ENCODE measurements at regions not wholly inside any gene's neighbourhood (a gene's known extent, or its start where the extent isn't known, plus 50 kb on each side); places are given as distances from the start of the nearest gene placed in this dataset.

DNA sequence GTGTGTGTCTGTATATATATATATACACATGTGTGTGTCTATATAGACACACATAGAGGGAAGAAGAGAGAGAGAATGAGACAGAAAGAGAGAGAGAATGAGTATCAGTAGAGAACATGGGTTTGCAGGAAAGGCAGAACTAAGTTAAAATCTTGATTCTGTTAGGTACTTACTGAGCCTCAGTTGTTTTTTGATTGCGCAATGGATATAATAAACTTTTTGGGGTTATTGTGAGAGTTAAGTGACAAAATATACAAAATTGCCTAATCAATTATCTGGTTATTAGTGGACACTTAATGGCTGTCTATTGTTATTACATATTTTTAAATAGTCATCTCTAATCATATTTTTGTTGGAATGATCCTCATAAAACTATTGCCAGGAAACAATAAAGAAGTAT is 169.0 kb downstream of the ETNK1 start:
- no peaks in the 10 kb centered on the region for H3K9me3 Mint-ChIP-seq (ENCODE audit: insufficient read depth)
- no peak overlapping the region for H3K27ac Mint-ChIP-seq
- POLR2A ChIA-PET = no interaction called here
- no peaks in the 10 kb centered on the region for H3K36me3 Mint-ChIP-seq (ENCODE audit: low read depth)
- no peak overlapping the region for H3K4me3 Mint-ChIP-seq
- no peak for DNase-seq
- H3K4me1 Mint-ChIP-seq (ENCODE audit: low read depth) = no peaks in the 10 kb centered on the region
- CTCF ChIA-PET = no interaction called here
- H3K27me3 Mint-ChIP-seq (ENCODE audit: low read depth) = peaks cover 7% of the 10 kb centered on the region
- ATAC-seq = no peak

DNA sequence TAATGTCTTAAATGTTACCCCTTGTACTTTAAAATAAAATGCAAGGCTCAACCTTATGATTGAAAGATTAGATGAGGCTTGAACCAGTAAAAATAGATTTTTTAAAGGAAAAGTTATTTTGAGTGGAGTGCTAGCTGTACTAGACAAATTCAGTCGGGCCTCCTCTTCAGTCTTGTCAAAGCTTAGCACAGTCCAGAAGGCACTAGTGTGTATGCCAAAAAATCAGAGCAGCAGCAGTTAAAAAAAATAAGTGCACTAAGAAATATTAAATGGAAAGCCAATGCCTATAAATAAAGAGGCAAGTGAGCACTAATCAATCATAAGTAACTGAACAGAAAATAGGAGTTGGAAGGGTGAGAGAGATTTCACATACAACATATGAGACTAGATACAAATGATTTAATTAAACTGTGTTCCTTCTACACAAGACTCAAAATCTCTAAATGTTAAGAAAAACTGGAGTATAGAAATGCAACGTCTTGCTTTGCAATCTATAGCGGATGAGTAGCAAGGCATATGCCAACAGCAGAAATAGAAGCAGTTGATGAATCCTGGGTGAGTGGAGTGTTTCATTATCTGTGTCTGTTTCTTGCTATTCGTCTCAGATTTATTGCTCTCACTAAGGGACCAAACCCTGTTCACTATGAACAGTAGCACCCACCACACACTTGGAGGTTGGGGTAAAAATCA is 172.1 kb downstream of the ETNK1 start:
- H3K4me1 Mint-ChIP-seq (ENCODE audit: low read depth) = no peaks in the 10 kb centered on the region
- ChIA-PET POLR2A (no interaction called here), CTCF (no interaction called here)
- ATAC-seq (no peak), DNase-seq (no peak)
- H3K4me3 Mint-ChIP-seq = no peak overlapping the region
- peaks cover 3% of the 10 kb centered on the region for H3K27me3 Mint-ChIP-seq (ENCODE audit: low read depth)
- no peaks in the 10 kb centered on the region for H3K36me3 Mint-ChIP-seq (ENCODE audit: low read depth)
- no peaks in the 10 kb centered on the region for H3K9me3 Mint-ChIP-seq (ENCODE audit: insufficient read depth)
- no peak overlapping the region for H3K27ac Mint-ChIP-seq

DNA sequence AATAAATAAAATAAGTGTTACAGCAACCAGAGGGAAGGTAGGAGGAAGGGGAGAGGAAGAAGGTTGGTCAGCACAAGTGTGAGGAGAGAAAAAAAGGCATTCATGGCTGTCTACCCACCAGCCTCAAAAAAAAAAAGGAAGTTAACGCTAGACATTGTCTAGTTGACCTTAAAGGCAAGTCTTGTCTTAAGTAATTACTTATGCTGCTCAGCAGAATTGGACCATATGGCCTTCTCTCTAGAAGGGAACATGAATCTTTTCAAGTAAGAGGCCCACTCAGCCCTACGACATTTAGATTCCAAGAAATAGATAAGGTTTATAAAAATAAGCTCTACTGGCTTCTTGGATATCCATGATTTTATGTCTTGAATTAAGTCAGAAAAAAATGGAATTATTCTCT is 172.7 kb downstream of the ETNK1 start:
- Mint-ChIP-seq H3K27me3 (ENCODE audit: low read depth) (no peaks in the 10 kb centered on the region), H3K4me1 (ENCODE audit: low read depth) (no peaks in the 10 kb centered on the region), H3K27ac (no peak overlapping the region), H3K9me3 (ENCODE audit: insufficient read depth) (no peaks in the 10 kb centered on the region), H3K36me3 (ENCODE audit: low read depth) (no peaks in the 10 kb centered on the region), H3K4me3 (no peak overlapping the region)
- ChIA-PET CTCF (no interaction called here), POLR2A (no interaction called here)
- no peak for DNase-seq
- ATAC-seq = no peak

DNA sequence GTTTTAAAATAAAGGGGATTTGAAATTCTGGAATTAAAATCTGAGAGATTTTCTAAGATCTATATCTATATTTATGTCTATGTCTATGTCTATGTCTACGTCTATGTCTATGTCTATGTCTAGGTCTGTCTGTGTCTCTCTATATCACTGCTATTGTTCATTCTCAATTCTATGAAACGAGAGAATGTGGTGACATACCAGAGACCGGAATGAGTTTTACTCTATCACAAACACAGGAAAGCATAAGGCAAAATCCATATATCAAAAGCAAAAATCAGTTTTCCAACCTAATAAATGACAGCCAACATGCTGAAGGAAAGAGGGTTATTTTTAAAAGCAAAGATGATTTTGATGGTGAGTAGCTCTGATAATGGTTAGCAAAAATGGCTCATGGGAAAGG is 173.1 kb downstream of the ETNK1 start:
- POLR2A ChIA-PET = no interaction called here
- no peaks in the 10 kb centered on the region for H3K9me3 Mint-ChIP-seq (ENCODE audit: insufficient read depth)
- DNase-seq (no peak), ATAC-seq (no peak)
- H3K27me3 Mint-ChIP-seq (ENCODE audit: low read depth) = no peaks in the 10 kb centered on the region
- H3K27ac Mint-ChIP-seq = no peak overlapping the region
- CTCF ChIA-PET = no interaction called here
- H3K36me3 Mint-ChIP-seq (ENCODE audit: low read depth) = no peaks in the 10 kb centered on the region
- no peaks in the 10 kb centered on the region for H3K4me1 Mint-ChIP-seq (ENCODE audit: low read depth)
- H3K4me3 Mint-ChIP-seq = no peak overlapping the region

DNA sequence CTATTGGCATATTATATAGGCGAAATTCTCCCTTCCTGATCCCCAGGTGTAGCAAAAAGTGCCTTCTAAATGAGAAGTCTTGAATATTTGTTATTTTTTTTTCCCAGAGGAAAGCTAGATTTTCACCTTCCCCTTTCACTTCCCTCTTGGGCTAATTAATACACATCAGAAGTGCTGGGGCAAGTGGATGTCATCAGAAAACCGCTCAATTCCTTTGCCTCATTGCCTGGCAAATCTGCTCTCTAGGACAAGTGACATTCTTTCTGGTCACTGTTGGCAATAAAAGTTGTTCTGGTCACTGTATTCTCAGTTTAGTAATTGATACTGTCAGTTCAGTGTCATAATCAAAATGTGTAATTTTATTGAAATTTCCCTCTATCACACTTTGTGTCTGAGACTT is 174.5 kb downstream of the ETNK1 start:
- Mint-ChIP-seq H3K9me3 (ENCODE audit: insufficient read depth) (no peaks in the 10 kb centered on the region), H3K4me3 (no peak overlapping the region), H3K27ac (no peak overlapping the region), H3K4me1 (ENCODE audit: low read depth) (no peaks in the 10 kb centered on the region), H3K36me3 (ENCODE audit: low read depth) (no peaks in the 10 kb centered on the region), H3K27me3 (ENCODE audit: low read depth) (no peaks in the 10 kb centered on the region)
- no peak for ATAC-seq
- CTCF ChIA-PET = no interaction called here
- no peak for DNase-seq
- POLR2A ChIA-PET = no interaction called here

DNA sequence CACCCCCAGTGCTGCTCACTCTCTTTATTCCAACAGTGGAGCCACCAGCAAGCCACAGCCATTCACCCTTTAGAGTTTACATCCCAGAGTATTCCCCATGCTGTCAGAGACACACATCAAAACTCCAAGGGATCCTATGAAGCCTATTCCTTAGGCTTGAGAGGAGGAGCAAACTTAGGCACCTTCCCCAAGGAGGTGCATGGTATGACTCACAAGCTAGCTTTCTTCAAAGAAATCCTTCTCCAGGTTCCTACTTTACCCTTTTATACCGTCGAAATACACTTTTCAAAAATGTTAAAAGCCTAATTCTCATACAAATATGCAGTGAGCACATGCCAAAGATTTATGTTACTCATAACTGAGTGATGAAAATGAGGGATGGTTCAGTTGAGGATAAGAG is 175.4 kb downstream of the ETNK1 start:
- Mint-ChIP-seq H3K27ac (no peak overlapping the region), H3K4me1 (ENCODE audit: low read depth) (no peaks in the 10 kb centered on the region), H3K4me3 (no peak overlapping the region), H3K9me3 (ENCODE audit: insufficient read depth) (no peaks in the 10 kb centered on the region), H3K27me3 (ENCODE audit: low read depth) (no peaks in the 10 kb centered on the region), H3K36me3 (ENCODE audit: low read depth) (no peaks in the 10 kb centered on the region)
- ATAC-seq (no peak), DNase-seq (no peak)
- POLR2A ChIA-PET = no interaction called here
- CTCF ChIA-PET = no interaction called here

DNA sequence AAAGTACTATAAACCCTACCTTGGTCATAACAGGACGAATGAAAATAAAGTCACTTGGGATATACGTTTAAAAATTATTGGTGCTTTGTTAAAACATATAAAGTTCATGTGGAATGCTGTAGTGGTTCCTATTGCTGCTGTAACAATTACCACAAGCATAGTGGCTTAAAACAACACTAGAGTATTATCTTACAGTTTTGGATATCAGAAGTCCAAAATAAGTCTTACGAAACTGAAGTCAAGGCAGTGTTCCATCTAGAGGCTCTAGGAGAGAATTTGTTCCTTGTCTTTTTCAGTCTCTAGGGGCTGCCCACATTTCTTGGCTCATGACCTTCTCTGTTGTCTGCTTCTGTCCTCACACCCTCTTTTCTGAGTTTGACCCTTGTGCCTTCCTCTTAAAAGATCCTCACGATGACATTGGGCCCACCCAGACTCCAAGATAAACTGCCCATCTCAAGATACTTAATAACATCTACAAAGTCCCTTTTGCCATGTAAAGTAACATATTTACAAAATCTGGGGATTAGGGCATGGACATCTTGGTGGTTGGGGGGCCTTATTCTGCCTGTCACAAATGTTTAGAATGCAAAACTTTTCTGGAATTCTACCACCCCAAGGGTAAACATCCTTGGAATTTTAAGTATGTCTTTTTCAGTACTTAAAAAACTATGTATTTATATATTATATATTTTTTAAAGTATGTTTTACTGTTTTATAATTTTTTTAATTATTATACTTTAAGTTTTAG is 178.1 kb downstream of the ETNK1 start:
- Mint-ChIP-seq H3K27me3 (ENCODE audit: low read depth) (no peaks in the 10 kb centered on the region), H3K36me3 (ENCODE audit: low read depth) (no peaks in the 10 kb centered on the region), H3K4me3 (no peak overlapping the region), H3K4me1 (ENCODE audit: low read depth) (no peaks in the 10 kb centered on the region), H3K27ac (no peak overlapping the region), H3K9me3 (ENCODE audit: insufficient read depth) (no peaks in the 10 kb centered on the region)
- ChIA-PET POLR2A (no interaction called here), CTCF (no interaction called here)
- DNase-seq = no peak
- no peak for ATAC-seq

DNA sequence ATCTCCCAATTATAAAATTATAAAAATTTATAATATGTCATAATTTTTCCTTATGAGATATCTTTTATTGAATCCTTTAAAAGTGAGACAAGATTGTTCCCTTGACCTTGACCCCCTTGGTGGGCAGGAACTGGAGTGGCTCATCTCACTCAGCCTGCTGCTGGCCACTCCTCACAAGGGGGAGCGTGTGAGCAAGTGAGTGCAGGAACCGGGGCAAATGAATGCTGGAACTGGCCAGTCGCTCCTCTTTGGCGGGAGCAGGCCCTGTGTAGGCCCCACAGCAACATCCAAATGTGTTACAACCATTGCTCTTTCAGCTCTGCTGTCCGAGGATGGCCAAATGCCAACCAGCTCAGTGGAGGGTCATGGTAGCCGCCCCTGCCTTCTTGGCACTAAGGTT is 178.8 kb downstream of the ETNK1 start:
- H3K4me3 Mint-ChIP-seq = no peak overlapping the region
- CTCF ChIA-PET = no interaction called here
- H3K27ac Mint-ChIP-seq = no peak overlapping the region
- no peaks in the 10 kb centered on the region for H3K27me3 Mint-ChIP-seq (ENCODE audit: low read depth)
- ATAC-seq (no peak), DNase-seq (no peak)
- no peaks in the 10 kb centered on the region for H3K36me3 Mint-ChIP-seq (ENCODE audit: low read depth)
- H3K9me3 Mint-ChIP-seq (ENCODE audit: insufficient read depth) = no peaks in the 10 kb centered on the region
- H3K4me1 Mint-ChIP-seq (ENCODE audit: low read depth) = no peaks in the 10 kb centered on the region
- POLR2A ChIA-PET = no interaction called here

DNA sequence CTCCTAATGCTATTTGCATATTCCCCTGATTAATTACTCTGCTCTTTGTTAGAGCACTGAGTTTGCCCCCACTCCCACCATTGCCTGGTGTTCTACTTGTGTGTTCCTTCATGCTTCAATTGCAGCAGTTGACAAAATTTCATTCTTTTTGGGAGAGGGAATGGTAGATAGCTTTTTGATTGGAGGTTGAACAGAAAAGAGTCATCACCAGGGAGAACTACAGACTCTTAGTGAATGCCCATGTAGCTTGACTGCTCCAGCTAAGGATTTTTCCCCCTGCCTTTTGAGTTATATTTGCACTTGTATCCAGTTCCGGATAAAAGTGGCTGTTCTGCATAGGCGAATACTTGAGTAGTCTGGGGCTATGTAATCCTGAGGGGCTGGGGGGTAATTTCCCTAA is 183.9 kb downstream of the ETNK1 start:
- DNase-seq = no peak
- H3K27me3 Mint-ChIP-seq (ENCODE audit: low read depth) = no peaks in the 10 kb centered on the region
- no peak for ATAC-seq
- POLR2A ChIA-PET = no interaction called here
- no peaks in the 10 kb centered on the region for H3K36me3 Mint-ChIP-seq (ENCODE audit: low read depth)
- H3K4me1 Mint-ChIP-seq (ENCODE audit: low read depth) = no peaks in the 10 kb centered on the region
- H3K27ac Mint-ChIP-seq = no peak overlapping the region
- no peaks in the 10 kb centered on the region for H3K9me3 Mint-ChIP-seq (ENCODE audit: insufficient read depth)
- CTCF ChIA-PET = no interaction called here
- no peak overlapping the region for H3K4me3 Mint-ChIP-seq

DNA sequence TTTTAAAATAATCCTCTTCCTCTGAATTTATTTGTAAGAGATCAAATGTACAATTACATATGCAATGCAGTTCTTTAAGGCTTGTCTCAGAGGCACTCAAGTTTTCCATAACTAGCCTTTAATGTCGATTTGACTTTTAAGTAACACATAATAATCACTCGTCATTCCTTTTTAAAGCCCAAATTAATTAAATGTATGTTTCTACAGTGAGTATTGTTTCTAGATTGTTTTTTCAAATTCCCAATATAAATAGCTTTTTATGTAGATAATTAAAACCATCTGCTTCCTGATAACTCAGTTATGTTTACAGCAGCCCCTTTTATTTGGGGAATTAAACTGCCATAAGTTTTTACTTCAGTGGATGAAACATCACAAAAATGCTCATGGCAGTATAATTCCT is 185.1 kb downstream of the ETNK1 start:
- no peak for ATAC-seq
- H3K27me3 Mint-ChIP-seq (ENCODE audit: low read depth) = no peaks in the 10 kb centered on the region
- no peaks in the 10 kb centered on the region for H3K9me3 Mint-ChIP-seq (ENCODE audit: insufficient read depth)
- ChIA-PET POLR2A (no interaction called here), CTCF (no interaction called here)
- no peak for DNase-seq
- no peaks in the 10 kb centered on the region for H3K4me1 Mint-ChIP-seq (ENCODE audit: low read depth)
- H3K27ac Mint-ChIP-seq = no peak overlapping the region
- H3K36me3 Mint-ChIP-seq (ENCODE audit: low read depth) = no peaks in the 10 kb centered on the region
- H3K4me3 Mint-ChIP-seq = no peak overlapping the region

DNA sequence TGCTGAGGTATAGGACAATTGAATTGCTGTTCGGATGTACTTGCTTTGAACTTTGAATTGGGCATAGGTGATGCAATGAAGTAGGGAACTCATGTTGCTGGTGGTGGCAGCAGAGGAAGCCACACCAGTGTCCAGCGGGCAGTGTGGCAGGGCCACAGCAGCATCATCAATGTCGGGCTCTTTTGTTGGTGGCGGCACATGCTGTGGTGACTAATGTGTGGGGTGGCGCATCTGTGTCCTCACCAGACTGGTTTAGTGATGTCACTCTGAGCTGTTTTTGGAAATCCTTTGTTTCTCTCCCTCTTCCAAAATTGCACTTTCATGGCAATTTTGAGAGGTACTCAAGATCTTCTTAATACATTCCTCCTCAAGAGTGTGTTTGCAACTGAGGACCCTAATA is 187.6 kb downstream of the ETNK1 start:
- Mint-ChIP-seq H3K9me3 (ENCODE audit: insufficient read depth) (no peaks in the 10 kb centered on the region), H3K4me1 (ENCODE audit: low read depth) (no peaks in the 10 kb centered on the region), H3K36me3 (ENCODE audit: low read depth) (no peaks in the 10 kb centered on the region), H3K27me3 (ENCODE audit: low read depth) (no peaks in the 10 kb centered on the region), H3K27ac (no peak overlapping the region), H3K4me3 (no peak overlapping the region)
- DNase-seq (no peak), ATAC-seq (no peak)
- ChIA-PET CTCF (no interaction called here), POLR2A (no interaction called here)

DNA sequence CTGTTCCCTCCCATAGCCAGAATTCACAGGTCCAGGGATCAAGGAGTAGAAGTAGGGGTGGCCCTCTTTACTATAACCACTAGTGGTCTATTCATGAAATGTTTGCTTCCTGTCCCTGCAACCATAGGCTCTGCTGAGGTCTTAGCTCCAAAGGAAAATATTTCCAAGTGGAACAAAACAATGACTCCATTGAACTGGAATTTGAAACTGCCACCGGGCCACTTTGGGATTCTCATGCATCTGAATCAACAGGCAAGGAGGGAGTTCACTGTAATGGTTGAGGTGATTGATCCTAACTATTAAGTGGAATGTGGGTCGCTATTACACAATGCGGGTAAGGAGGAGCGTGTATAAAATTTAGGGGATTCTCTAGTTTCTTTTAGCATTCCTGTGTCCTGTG is 197.0 kb downstream of the ETNK1 start:
- H3K4me1 Mint-ChIP-seq (ENCODE audit: low read depth) = no peaks in the 10 kb centered on the region
- H3K27me3 Mint-ChIP-seq (ENCODE audit: low read depth) = no peaks in the 10 kb centered on the region
- H3K27ac Mint-ChIP-seq = no peak overlapping the region
- ChIA-PET CTCF (no interaction called here), POLR2A (no interaction called here)
- DNase-seq (no peak), ATAC-seq (no peak)
- no peaks in the 10 kb centered on the region for H3K9me3 Mint-ChIP-seq (ENCODE audit: insufficient read depth)
- no peak overlapping the region for H3K4me3 Mint-ChIP-seq
- no peaks in the 10 kb centered on the region for H3K36me3 Mint-ChIP-seq (ENCODE audit: low read depth)

DNA sequence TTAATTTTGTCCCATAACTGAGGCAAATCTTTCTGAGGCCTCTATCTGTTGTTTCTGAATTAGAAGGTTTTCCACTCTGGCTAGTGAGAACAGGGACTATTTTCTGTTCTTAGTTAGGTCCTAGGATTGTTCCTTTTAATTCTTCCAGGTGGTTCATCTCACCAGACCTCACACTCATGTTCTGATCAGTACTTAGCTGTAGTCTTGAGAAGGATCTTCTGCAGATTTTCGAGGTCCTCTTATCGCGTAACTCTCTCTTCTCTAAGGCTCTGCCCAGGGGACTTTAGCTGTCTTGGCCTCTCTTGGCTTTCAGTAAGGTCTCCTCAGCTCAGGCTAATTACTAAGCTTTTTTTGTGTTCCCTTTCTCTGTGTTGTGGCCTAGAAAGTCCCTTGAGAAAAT is 201.1 kb downstream of the ETNK1 start:
- CTCF ChIA-PET = no interaction called here
- POLR2A ChIA-PET = no interaction called here
- ATAC-seq = no peak
- DNase-seq = no peak
- no peaks in the 10 kb centered on the region for H3K4me1 Mint-ChIP-seq (ENCODE audit: low read depth)
- H3K36me3 Mint-ChIP-seq (ENCODE audit: low read depth) = no peaks in the 10 kb centered on the region
- no peaks in the 10 kb centered on the region for H3K27me3 Mint-ChIP-seq (ENCODE audit: low read depth)
- no peak overlapping the region for H3K27ac Mint-ChIP-seq
- no peak overlapping the region for H3K4me3 Mint-ChIP-seq
- H3K9me3 Mint-ChIP-seq (ENCODE audit: insufficient read depth) = no peaks in the 10 kb centered on the region
